Mucosa of stomach (tissue), 1 donor: ENCODE measurements at regions not wholly inside any gene's neighbourhood (a gene's known extent, or its start where the extent isn't known, plus 50 kb on each side); places are given as distances from the start of the nearest gene placed in this dataset.

ENCODE experiments used
- H3K27me3 ChIP-seq: one replicate; pipeline ENCODE4 v1.7.0; 2013; ENCODE audit warnings: mild to moderate bottlenecking, low read length; ENCODE audit not compliant: control insufficient read depth, insufficient read depth
- H3K36me3 ChIP-seq: one replicate; pipeline ENCODE4 v1.7.0; 2013; ENCODE audit warnings: low read length; ENCODE audit not compliant: control insufficient read depth, insufficient read depth
- H3K4me1 ChIP-seq: one replicate; pipeline ENCODE4 v1.7.0; 2013; ENCODE audit warnings: mild to moderate bottlenecking, low read length; ENCODE audit not compliant: control insufficient read depth, insufficient read depth
- H3K4me3 ChIP-seq: one replicate; pipeline ENCODE4 v1.7.0; 2013; ENCODE audit warnings: low read length
- H3K9ac ChIP-seq: one replicate; pipeline ENCODE4 v1.7.0; 2013; ENCODE audit warnings: mild to moderate bottlenecking, low read length, moderate library complexity
- H3K9me3 ChIP-seq: one replicate; pipeline ENCODE4 v1.7.0; 2013; ENCODE audit warnings: mild to moderate bottlenecking, low read length, moderate library complexity; ENCODE audit not compliant: control insufficient read depth
- donor health status: Pancreatic carcinoma.

GRCh38 chr3:150158943-150159625, 188.4 kb upstream of the PFN2 start:
- Histone ChIP-seq H3K4me1 (no peaks in the 10 kb centered on the region), H3K9ac (no peak overlapping the region), H3K4me3 (no peak overlapping the region), H3K9me3 (no peaks in the 10 kb centered on the region), H3K27me3 (no peaks in the 10 kb centered on the region), H3K36me3 (no peaks in the 10 kb centered on the region)

GRCh38 chr3:150152567-150152966, 181.9 kb upstream of the PFN2 start:
- no peaks in the 10 kb centered on the region for H3K4me1 ChIP-seq
- H3K4me3 ChIP-seq: no peak overlapping the region
- H3K27me3 ChIP-seq: no peaks in the 10 kb centered on the region
- H3K36me3 ChIP-seq: no peaks in the 10 kb centered on the region
- H3K9ac ChIP-seq: no peak overlapping the region
- no peaks in the 10 kb centered on the region for H3K9me3 ChIP-seq

GRCh38 chr3:150150633-150151032, 179.9 kb upstream of the PFN2 start:
- Histone ChIP-seq H3K27me3 (no peaks in the 10 kb centered on the region), H3K4me1 (no peaks in the 10 kb centered on the region), H3K4me3 (no peak overlapping the region), H3K9me3 (no peaks in the 10 kb centered on the region), H3K36me3 (no peaks in the 10 kb centered on the region), H3K9ac (no peak overlapping the region)

GRCh38 chr3:150149651-150150051, 179.0 kb upstream of the PFN2 start:
- no peaks in the 10 kb centered on the region for H3K9me3 ChIP-seq

GRCh38 chr3:150148227-150148626, 177.5 kb upstream of the PFN2 start:
- H3K4me3 ChIP-seq: no peak overlapping the region
- no peaks in the 10 kb centered on the region for H3K36me3 ChIP-seq
- no peaks in the 10 kb centered on the region for H3K27me3 ChIP-seq
- H3K9ac ChIP-seq: no peak overlapping the region
- no peaks in the 10 kb centered on the region for H3K9me3 ChIP-seq
- no peaks in the 10 kb centered on the region for H3K4me1 ChIP-seq

More at GRCh38 chr3:150149651-150150051, 179.0 kb upstream of the PFN2 start:
- H3K9ac ChIP-seq: no peak overlapping the region
- no peak overlapping the region for H3K4me3 ChIP-seq
- H3K36me3 ChIP-seq: no peaks in the 10 kb centered on the region
- H3K4me1 ChIP-seq: no peaks in the 10 kb centered on the region
- H3K27me3 ChIP-seq: no peaks in the 10 kb centered on the region

GRCh38 chr3:150147776-150148175, 177.1 kb upstream of the PFN2 start:
- H3K4me3 ChIP-seq: no peak overlapping the region
- no peaks in the 10 kb centered on the region for H3K27me3 ChIP-seq
- H3K9me3 ChIP-seq: no peaks in the 10 kb centered on the region
- H3K36me3 ChIP-seq: no peaks in the 10 kb centered on the region
- no peaks in the 10 kb centered on the region for H3K4me1 ChIP-seq
- no peak overlapping the region for H3K9ac ChIP-seq

- Histone ChIP-seq H3K4me1 (no peaks in the 10 kb centered on the region), H3K9ac (no peak overlapping the region), H3K27me3 (no peaks in the 10 kb centered on the region), H3K4me3 (no peak overlapping the region), H3K9me3 (no peaks in the 10 kb centered on the region), H3K36me3 (no peaks in the 10 kb centered on the region)
Observed at GRCh38 chr3:150146991-150147761, 176.5 kb upstream of the PFN2 start.

GRCh38 chr3:150145659-150146058, 175.0 kb upstream of the PFN2 start:
- Histone ChIP-seq H3K27me3 (no peaks in the 10 kb centered on the region), H3K9ac (no peak overlapping the region), H3K4me3 (no peak overlapping the region), H3K9me3 (no peaks in the 10 kb centered on the region), H3K36me3 (no peaks in the 10 kb centered on the region), H3K4me1 (no peaks in the 10 kb centered on the region)

- H3K9me3 ChIP-seq: no peaks in the 10 kb centered on the region
- H3K36me3 ChIP-seq: no peaks in the 10 kb centered on the region
- H3K9ac ChIP-seq: no peak overlapping the region
- no peak overlapping the region for H3K4me3 ChIP-seq
- H3K27me3 ChIP-seq: no peaks in the 10 kb centered on the region
- no peaks in the 10 kb centered on the region for H3K4me1 ChIP-seq
Observed at GRCh38 chr3:150144191-150144708, 173.6 kb upstream of the PFN2 start.

GRCh38 chr3:150142936-150143335, 172.2 kb upstream of the PFN2 start:
- no peaks in the 10 kb centered on the region for H3K4me1 ChIP-seq
- H3K27me3 ChIP-seq: no peaks in the 10 kb centered on the region
- no peak overlapping the region for H3K4me3 ChIP-seq
- no peaks in the 10 kb centered on the region for H3K36me3 ChIP-seq
- H3K9ac ChIP-seq: no peak overlapping the region
- no peaks in the 10 kb centered on the region for H3K9me3 ChIP-seq

- H3K36me3 ChIP-seq: no peaks in the 10 kb centered on the region
- H3K9me3 ChIP-seq: no peaks in the 10 kb centered on the region
- H3K4me3 ChIP-seq: no peak overlapping the region
- no peaks in the 10 kb centered on the region for H3K27me3 ChIP-seq
- H3K9ac ChIP-seq: no peak overlapping the region
- no peaks in the 10 kb centered on the region for H3K4me1 ChIP-seq
Observed at GRCh38 chr3:150141790-150142326, 171.2 kb upstream of the PFN2 start.

GRCh38 chr3:150140614-150141321, 170.1 kb upstream of the PFN2 start:
- Histone ChIP-seq H3K4me3 (no peak overlapping the region), H3K9me3 (no peaks in the 10 kb centered on the region), H3K36me3 (no peaks in the 10 kb centered on the region), H3K9ac (no peak overlapping the region), H3K27me3 (no peaks in the 10 kb centered on the region), H3K4me1 (no peaks in the 10 kb centered on the region)
